B cell (primary cell): ENCODE measurements at regions not wholly inside any gene's neighbourhood (a gene's known extent, or its start where the extent isn't known, plus 50 kb on each side); places are given as distances from the start of the nearest gene placed in this dataset.

Experiments used
- ATAC-seq: fragments of 200-7000 bp; cut with Tn5 transposase; one replicate; pipeline ENCODE4 v1.10.0; 2021; ENCODE audit warnings: low read depth, mild to moderate bottlenecking, moderate number of reproducible peaks, moderate library complexity
- CTCF ChIA-PET: fragments of 350-600 bp; sonication (Branson Sonifier 250); formaldehyde crosslinking; loops from one replicate; lab custom pipeline; 2021; ENCODE audit warnings: antibody characterized with exemption, inconsistent platforms; lab: Charles Lee
- POLR2A ChIA-PET: fragments of 350-600 bp; sonication (Branson Sonifier 250); formaldehyde crosslinking; loops from one replicate; lab custom pipeline; 2021; ENCODE audit warnings: antibody characterized with exemption; lab: Charles Lee
- DNase-seq: peaks from one replicate; pipeline ENCODE4 v3.0.0; 2013
- H2AFZ ChIP-seq: 2 replicates; pipeline ENCODE4 v1.6.1; 2012; ENCODE audit warnings: mild to moderate bottlenecking, low read depth, low read length; ENCODE audit not compliant: insufficient read depth, poor library complexity, severe bottlenecking
- H3K27ac ChIP-seq, 2 donors: 1 replicate in 1 of 2; 2 replicates in 1 of 2; pipeline ENCODE4 v1.5.1; 2012 to 2013; ENCODE audit warnings: low read length in 2 of 2, mild to moderate bottlenecking in 2 of 2, moderate library complexity in 1 of 2
- H3K27me3 ChIP-seq, 4 experiments: fragments of 200-600 bp in 1 of 4; sonication (generic) in 1 of 4; replicated peaks in 1 of 4; 1 replicate in 2 of 4; 2 replicates in 2 of 4; pipeline versions ENCODE4 v1.6.1 to v1.7.0; 2013 to 2016; ENCODE audit warnings: low read length in 3 of 4, mild to moderate bottlenecking in 2 of 4, mixed read lengths in 1 of 4, moderate library complexity in 1 of 4; ENCODE audit not compliant: insufficient read depth in 4 of 4, control insufficient read depth in 3 of 4; ENCODE audit errors: control extremely low read depth in 1 of 4
- H3K36me3 ChIP-seq, 2 experiments: replicated peaks in 1 of 2; 1 replicate in 1 of 2; 2 replicates in 1 of 2; pipeline versions ENCODE4 v1.6.1 to v1.7.1; 2013; ENCODE audit warnings: low read length in 1 of 2; ENCODE audit not compliant: insufficient read depth in 2 of 2, control insufficient read depth in 1 of 2; ENCODE audit errors: control extremely low read depth in 1 of 2, extremely low read depth in 1 of 2
- H3K4me1 ChIP-seq, 2 donors: fragments of 200-600 bp in 1 of 2; sonication (generic) in 1 of 2; 1 replicate in 1 of 2; 2 replicates in 1 of 2; pipeline versions ENCODE4 v1.5.1 to v1.6.1; 2013 to 2017; ENCODE audit warnings: low read length in 2 of 2; ENCODE audit not compliant: control insufficient read depth in 2 of 2, insufficient read depth in 2 of 2
- H3K4me2 ChIP-seq: replicated peaks from 2 replicates; pipeline ENCODE3; 2012; ENCODE audit warnings: mild to moderate bottlenecking, low read depth, low read length; ENCODE audit not compliant: poor library complexity, severe bottlenecking
- H3K4me3 ChIP-seq, 5 experiments: fragments of 200-600 bp in 1 of 5; sonication (generic) in 1 of 5; 1 replicate in 3 of 5; 2 replicates in 2 of 5; pipeline versions ENCODE4 v1.5.1 to v1.7.0; 2011 to 2016; ENCODE audit warnings: low read length in 4 of 5, mild to moderate bottlenecking in 4 of 5, low read depth in 2 of 5, control low read depth in 1 of 5, moderate library complexity in 1 of 5; ENCODE audit not compliant: insufficient read depth in 1 of 5; ENCODE audit errors: control extremely low read depth in 1 of 5, extremely low read depth in 1 of 5
- H3K79me2 ChIP-seq: fragments of 200-600 bp; sonication (generic); one replicate; pipeline ENCODE4 v1.6.0; 2016; ENCODE audit warnings: low read length; ENCODE audit not compliant: control insufficient read depth, insufficient read depth
- H3K9ac ChIP-seq: fragments of 200-600 bp; sonication (generic); 2 replicates; pipeline ENCODE4 v1.6.1; 2017; ENCODE audit warnings: mild to moderate bottlenecking, low read length, moderate library complexity
- H3K9me3 ChIP-seq, 3 donors: one replicate each; pipeline versions ENCODE4 v1.6.1 to v1.7.1; 2013; ENCODE audit warnings: low read length in 2 of 3; ENCODE audit not compliant: control insufficient read depth in 2 of 3, insufficient read depth in 1 of 3; ENCODE audit errors: control extremely low read depth in 1 of 3
- H4K20me1 ChIP-seq: 2 replicates; pipeline ENCODE4 v1.6.0; 2012; ENCODE audit warnings: mild to moderate bottlenecking, low read length; ENCODE audit not compliant: insufficient read depth, control insufficient read depth, poor library complexity, severe bottlenecking
- H3K27ac Mint-ChIP-seq: one replicate; pipeline ENCODE4 v1.8.0; 2021; ENCODE audit warnings: mixed read lengths
- H3K27me3 Mint-ChIP-seq: one replicate; pipeline ENCODE4 v1.8.0; 2021; ENCODE audit warnings: mixed read lengths
- H3K4me1 Mint-ChIP-seq: one replicate; pipeline ENCODE4 v1.8.0; 2021; ENCODE audit warnings: mixed read lengths
- H3K4me3 Mint-ChIP-seq: one replicate; pipeline ENCODE4 v1.8.0; 2021; ENCODE audit warnings: mixed read lengths
- H3K9me3 Mint-ChIP-seq: one replicate; pipeline ENCODE4 v1.8.0; 2022; ENCODE audit warnings: mixed read lengths; ENCODE audit not compliant: insufficient read depth
- CTCF ChIP-seq: fragments of 200-600 bp; IDR thresholded peaks from one replicate; pipeline ENCODE4 v1.8.0; 2022; ENCODE audit warnings: antibody characterized with exemption, mild to moderate bottlenecking
- EZH2 ChIP-seq: IDR thresholded peaks from 2 replicates; pipeline ENCODE4 v1.6.1; 2012; ENCODE audit warnings: borderline replicate concordance, low read depth, mild to moderate bottlenecking, moderate library complexity, low read length; ENCODE audit not compliant: insufficient read depth, poor library complexity, severe bottlenecking
- WGBS: methylation state at CpG from one replicate; pipeline ENCODE4 v1.1.5; 2013; ENCODE audit warnings: missing lambda C conversion rate; ENCODE audit not compliant: insufficient coverage; 5-methylcytosine and 5-hydroxymethylcytosine counted together
- intact Hi-C: fragments of 100-400 bp; cut with micrococcal nuclease; formaldehyde crosslinking; loops from one replicate; pipeline ENCODE4 v1.10.0; 2022

GRCh38 chr5:52107210-52107905 is 680.4 kb upstream of the ITGA1 start:
- Histone ChIP-seq H3K9me3 (no peaks in the 10 kb centered on the region), H3K9ac (no peak overlapping the region), H3K4me3 (no peak overlapping the region), H3K27me3 (no peaks in the 10 kb centered on the region), H3K36me3 (no peaks in the 10 kb centered on the region), H2AFZ (no peak overlapping the region), H3K79me2 (no peaks in the 10 kb centered on the region), H3K4me2 (no peak overlapping the region), H3K27ac (no peak overlapping the region), H3K4me1 (no peaks in the 10 kb centered on the region), H4K20me1 (no peaks in the 10 kb centered on the region)
- no peak for ATAC-seq
- ChIA-PET CTCF (no interaction called here), POLR2A (no interaction called here)
- no peaks in the 10 kb centered on the region for H3K4me1 Mint-ChIP-seq
- H3K27me3 Mint-ChIP-seq, result no peaks in the 10 kb centered on the region
- no CpG with 5 or more reads among the region's 4 CpGs for WGBS
- intact Hi-C loops, result no loop called here
- TF ChIP-seq CTCF (no peak), EZH2 (no peak)
- DNase-seq, result no peak
- no peak overlapping the region for H3K4me3 Mint-ChIP-seq
- no peak overlapping the region for H3K27ac Mint-ChIP-seq
- H3K9me3 Mint-ChIP-seq, result peaks cover 5% of the 10 kb centered on the region

- H2AFZ ChIP-seq, result no peak overlapping the region
- no peak overlapping the region for H3K4me2 ChIP-seq
- WGBS, result no CpG with 5 or more reads among the region's 1 CpG
- H3K9ac ChIP-seq, result no peak overlapping the region
- Mint-ChIP-seq H3K27ac (no peak overlapping the region), H3K27me3 (no peaks in the 10 kb centered on the region), H3K4me1 (no peaks in the 10 kb centered on the region), H3K9me3 (peaks cover 3% of the 10 kb centered on the region), H3K4me3 (no peak overlapping the region)
- intact Hi-C loops, result no loop called here
- H3K4me3 ChIP-seq, result no peak overlapping the region
- H3K79me2 ChIP-seq, result no peaks in the 10 kb centered on the region
- no peak overlapping the region for H3K27ac ChIP-seq
- no peaks in the 10 kb centered on the region for H3K36me3 ChIP-seq
- ChIA-PET CTCF (no interaction called here), POLR2A (no interaction called here)
- TF ChIP-seq CTCF (no peak), EZH2 (no peak)
- H4K20me1 ChIP-seq, result no peaks in the 10 kb centered on the region
- H3K9me3 ChIP-seq, result no peaks in the 10 kb centered on the region
- no peak for ATAC-seq
- DNase-seq, result no peak
- H3K27me3 ChIP-seq, result no peaks in the 10 kb centered on the region
- H3K4me1 ChIP-seq, result no peaks in the 10 kb centered on the region
These were observed 667.9 kb upstream of the ITGA1 start for GRCh38 chr5:52119768-52120167.
